Cardiac muscle cell (in vitro differentiated cells and primary cell): ENCODE measurements at regions not wholly inside any gene's neighbourhood (a gene's known extent, or its start where the extent isn't known, plus 50 kb on each side); places are given as distances from the start of the nearest gene placed in this dataset.
"Not testable (repeated sequence)": the region's sequence is repeated elsewhere in the genome, so short reads cannot be mapped to it uniquely, and the experiment has no call there.

Experiments used
- DNase-seq, 2 donors: peaks; one replicate each; pipeline versions ENCODE4 v3.0.0 to v3.0.0-alpha.2; 2010 to 2017; ENCODE audit warnings: low read depth in 1 of 2, low spot score in 1 of 2
- H3K27ac ChIP-seq: fragments of 200-600 bp; sonication (generic); 2 replicates; pipeline ENCODE4 v1.5.1; 2016
- H3K27me3 ChIP-seq: fragments of 200-600 bp; sonication (generic); 2 replicates; pipeline ENCODE4 v1.6.0; 2016; ENCODE audit warnings: control low read depth
- H3K36me3 ChIP-seq: fragments of 200-600 bp; sonication (generic); 2 replicates; pipeline ENCODE4 v1.5.1; 2016; ENCODE audit warnings: control low read depth
- H3K4me1 ChIP-seq: fragments of 200-600 bp; sonication (generic); 2 replicates; pipeline ENCODE4 v1.8.1; 2017; ENCODE audit warnings: low read depth, mild to moderate bottlenecking, mixed run types
- H3K4me3 ChIP-seq: fragments of 200-600 bp; sonication (generic); 2 replicates; pipeline ENCODE4 v1.5.1; 2016; ENCODE audit warnings: mild to moderate bottlenecking
- H3K9me3 ChIP-seq: fragments of 200-600 bp; sonication (generic); 2 replicates; pipeline ENCODE4 v1.5.1; 2017; ENCODE audit warnings: low read depth, mild to moderate bottlenecking, control low read depth
- CTCF ChIP-seq: IDR thresholded peaks from 2 replicates; pipeline ENCODE4 v1.5.1; 2012; ENCODE audit warnings: low read depth, mild to moderate bottlenecking, low read length

- H3K27ac ChIP-seq, H3K9me3 ChIP-seq, H3K27me3 ChIP-seq, H3K4me3 ChIP-seq, H3K36me3 ChIP-seq, H3K4me1 ChIP-seq, DNase-seq: not testable (repeated sequence)
These were observed 81.6 kb downstream of the P2RY10 start for GRCh38 chrX:79026742-79027141.

GRCh38 chrX:79035421-79035820, 90.2 kb downstream of the P2RY10 start:
- no peaks in the 10 kb centered on the region for H3K9me3 ChIP-seq
- no peaks in the 10 kb centered on the region for H3K4me1 ChIP-seq
- no peaks in the 10 kb centered on the region for H3K36me3 ChIP-seq
- H3K27ac ChIP-seq = no peak overlapping the region
- H3K27me3 ChIP-seq = no peaks in the 10 kb centered on the region
- TF ChIP-seq CTCF = no peak
- H3K4me3 ChIP-seq = no peak overlapping the region
- DNase-seq = no peak

GRCh38 chrX:79036157-79036880, 91.1 kb downstream of the P2RY10 start:
- Histone ChIP-seq H3K27me3 (no peaks in the 10 kb centered on the region), H3K36me3 (no peaks in the 10 kb centered on the region), H3K4me3 (no peak overlapping the region), H3K27ac (no peak overlapping the region), H3K4me1 (no peaks in the 10 kb centered on the region), H3K9me3 (no peaks in the 10 kb centered on the region)
- no peak for DNase-seq
- TF ChIP-seq CTCF = no peak

GRCh38 chrX:79065696-79066095, 78.8 kb upstream of the GPR174 start:
- TF ChIP-seq CTCF = no peak
- DNase-seq = no peak
- Histone ChIP-seq H3K27me3 (no peaks in the 10 kb centered on the region), H3K4me3 (no peak overlapping the region), H3K9me3 (no peaks in the 10 kb centered on the region), H3K36me3 (no peaks in the 10 kb centered on the region), H3K4me1 (no peaks in the 10 kb centered on the region), H3K27ac (no peak overlapping the region)

GRCh38 chrX:79078114-79078513, 66.4 kb upstream of the GPR174 start:
- no peak for DNase-seq
- TF ChIP-seq CTCF = no peak

GRCh38 chrX:79079477-79079876, 65.0 kb upstream of the GPR174 start:
- Histone ChIP-seq H3K27ac (no peak overlapping the region), H3K36me3 (no peaks in the 10 kb centered on the region)
- TF ChIP-seq CTCF = no peak

More at GRCh38 chrX:79078114-79078513, 66.4 kb upstream of the GPR174 start:
- Histone ChIP-seq H3K4me1 (no peaks in the 10 kb centered on the region), H3K27me3 (no peaks in the 10 kb centered on the region), H3K9me3 (no peaks in the 10 kb centered on the region), H3K36me3 (no peaks in the 10 kb centered on the region), H3K27ac (no peak overlapping the region), H3K4me3 (no peak overlapping the region)

More at GRCh38 chrX:79079477-79079876, 65.0 kb upstream of the GPR174 start:
- no peaks in the 10 kb centered on the region for H3K4me1 ChIP-seq
- no peaks in the 10 kb centered on the region for H3K9me3 ChIP-seq
- no peaks in the 10 kb centered on the region for H3K27me3 ChIP-seq
- no peak for DNase-seq
- H3K4me3 ChIP-seq = no peak overlapping the region
